Esophagus muscularis mucosa (tissue), 4 donors: ENCODE measurements at regions not wholly inside any gene's neighbourhood (a gene's known extent, or its start where the extent isn't known, plus 50 kb on each side); places are given as distances from the start of the nearest gene placed in this dataset.

Experiments
- DNase-seq: peaks from one replicate; pipeline ENCODE4 v3.0.0-alpha.2; 2017; ENCODE audit errors: extremely low spot score
- H3K27ac ChIP-seq, 4 donors: fragments of 200-600 bp; sonication (generic); replicated peaks in 1 of 4; 1 replicate in 3 of 4; 2 replicates in 1 of 4; pipeline ENCODE4 v1.5.1; 2016 to 2019; ENCODE audit warnings: mild to moderate bottlenecking in 1 of 4
- H3K27me3 ChIP-seq, 4 donors: fragments of 200-600 bp; sonication (generic); one replicate each; pipeline versions ENCODE4 v1.5.1 to v1.6.0; 2016 to 2019
- H3K36me3 ChIP-seq, 4 donors: fragments of 200-600 bp; sonication (generic); one replicate each; pipeline ENCODE4 v1.5.1; 2016 to 2019
- H3K4me1 ChIP-seq, 4 donors: fragments of 200-600 bp; sonication (generic); one replicate each; pipeline ENCODE4 v1.5.1; 2016 to 2019
- H3K4me3 ChIP-seq, 4 donors: fragments of 200-600 bp; sonication (generic); 1 replicate in 2 of 4; 2 replicates in 2 of 4; pipeline ENCODE4 v1.5.1; 2016 to 2019; ENCODE audit warnings: mild to moderate bottlenecking in 4 of 4, moderate library complexity in 1 of 4
- H3K9me3 ChIP-seq, 4 donors: fragments of 200-600 bp; sonication (generic); 1 replicate in 3 of 4; 2 replicates in 1 of 4; pipeline ENCODE4 v1.5.1; 2016 to 2019
- EP300 ChIP-seq: sonication (generic); formaldehyde crosslinking; IDR thresholded peaks from one replicate; pipeline ENCODE4 v1.6.1; 2017; ENCODE audit warnings: antibody characterized with exemption
- POLR2A ChIP-seq: fragments of 450-650 bp; IDR thresholded peaks from one replicate; pipeline ENCODE4 v1.6.1; 2017; ENCODE audit warnings: antibody characterized with exemption, moderate library complexity, mild to moderate bottlenecking, low read depth
- POLR2AphosphoS5 ChIP-seq, 2 donors: sonication (generic); formaldehyde crosslinking; IDR thresholded peaks; one replicate each; pipeline ENCODE4 v1.6.1; 2017; ENCODE audit warnings: antibody characterized with exemption in 2 of 2
- WGBS: methylation state at CpG from one replicate; pipeline ENCODE4 v1.1.5; 2018; 5-methylcytosine and 5-hydroxymethylcytosine counted together
- intact Hi-C: fragments of 100-400 bp; cut with DNase I; formaldehyde crosslinking; loops from one replicate; pipeline ENCODE4 v1.15.1; 2023
- TF ChIP-seq, protein P1 (sequence below), 3 experiments: fragments of 200-600 bp in 2 of 3; fragments of 450-650 bp in 1 of 3; sonication (generic) in 2 of 3; IDR thresholded peaks; one replicate each; pipeline ENCODE4 v1.5.1; 2017 to 2019; ENCODE audit warnings: antibody characterized with exemption in 3 of 3, mild to moderate bottlenecking in 2 of 3, moderate library complexity in 1 of 3

DNA sequence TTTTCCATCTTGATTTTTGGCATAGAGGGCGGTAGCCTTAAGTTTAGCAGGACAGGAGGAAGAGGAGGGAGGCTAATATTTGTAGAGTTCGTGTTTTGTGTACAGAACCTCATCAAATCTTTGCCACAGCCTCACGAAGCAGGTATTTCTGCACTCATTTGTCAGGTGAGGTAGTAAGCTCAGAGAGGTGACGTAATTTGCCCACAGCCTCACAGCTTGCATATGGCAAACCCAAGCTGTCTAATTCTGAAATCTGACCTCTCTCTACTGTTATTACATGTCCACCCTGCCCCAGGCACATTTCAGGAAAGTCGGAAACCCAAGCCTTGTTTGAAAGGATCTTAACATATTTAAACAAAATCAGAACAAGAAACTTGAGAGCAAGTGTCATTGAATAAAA lies 91.1 kb upstream of the TPM1 start:
- H3K4me1 ChIP-seq, result peaks cover 0 to under 1% (median under 1%) of the 10 kb centered on the region in 4 donors
- no peaks in the 10 kb centered on the region for H3K36me3 ChIP-seq
- intact Hi-C loops, result no loop called here
- no peak for TF ChIP-seq POLR2AphosphoS5 (IDR thresholded peaks at IDR 0.05)
- no peak for TF ChIP-seq POLR2A
- no peak for TF ChIP-seq EP300
- TF ChIP-seq, protein P1, sequence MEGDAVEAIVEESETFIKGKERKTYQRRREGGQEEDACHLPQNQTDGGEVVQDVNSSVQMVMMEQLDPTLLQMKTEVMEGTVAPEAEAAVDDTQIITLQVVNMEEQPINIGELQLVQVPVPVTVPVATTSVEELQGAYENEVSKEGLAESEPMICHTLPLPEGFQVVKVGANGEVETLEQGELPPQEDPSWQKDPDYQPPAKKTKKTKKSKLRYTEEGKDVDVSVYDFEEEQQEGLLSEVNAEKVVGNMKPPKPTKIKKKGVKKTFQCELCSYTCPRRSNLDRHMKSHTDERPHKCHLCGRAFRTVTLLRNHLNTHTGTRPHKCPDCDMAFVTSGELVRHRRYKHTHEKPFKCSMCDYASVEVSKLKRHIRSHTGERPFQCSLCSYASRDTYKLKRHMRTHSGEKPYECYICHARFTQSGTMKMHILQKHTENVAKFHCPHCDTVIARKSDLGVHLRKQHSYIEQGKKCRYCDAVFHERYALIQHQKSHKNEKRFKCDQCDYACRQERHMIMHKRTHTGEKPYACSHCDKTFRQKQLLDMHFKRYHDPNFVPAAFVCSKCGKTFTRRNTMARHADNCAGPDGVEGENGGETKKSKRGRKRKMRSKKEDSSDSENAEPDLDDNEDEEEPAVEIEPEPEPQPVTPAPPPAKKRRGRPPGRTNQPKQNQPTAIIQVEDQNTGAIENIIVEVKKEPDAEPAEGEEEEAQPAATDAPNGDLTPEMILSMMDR (IDR thresholded peaks at IDR 0.05), result no peak
- no peak for DNase-seq
- WGBS, result 89% methylated on average over 5 of the region's 5 CpGs
- H3K9me3 ChIP-seq, result no peaks in the 10 kb centered on the region
- no peak overlapping the region for H3K4me3 ChIP-seq
- no peaks in the 10 kb centered on the region for H3K27me3 ChIP-seq
- H3K27ac ChIP-seq, result no peak overlapping the region

DNA sequence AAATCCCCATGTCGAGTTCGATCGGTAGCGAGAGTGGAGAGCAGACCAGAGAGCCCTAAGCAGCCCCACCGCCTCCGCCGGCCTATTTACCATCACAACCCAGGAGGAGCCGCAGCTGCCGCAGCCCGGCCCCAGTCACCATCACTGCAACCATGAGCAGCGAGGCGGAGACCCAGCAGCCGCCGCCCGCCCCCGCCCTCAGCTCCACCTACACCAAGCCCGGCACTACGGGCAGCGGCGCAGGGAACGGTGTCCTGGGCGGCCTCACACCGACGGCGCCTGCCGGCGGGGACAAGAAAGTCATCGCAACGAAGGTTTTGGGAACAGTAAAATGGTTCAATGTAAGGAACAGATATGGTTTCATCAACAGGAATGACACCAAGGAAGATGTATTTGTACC lies 89.5 kb upstream of the TPM1 start:
- WGBS, result 56% methylated on average over 25 of the region's 29 CpGs
- no peak for DNase-seq
- peaks cover 10 to 16% (median 12%) of the 10 kb centered on the region in 4 donors for H3K4me1 ChIP-seq
- H3K27me3 ChIP-seq, result no peaks in the 10 kb centered on the region
- no peaks in the 10 kb centered on the region for H3K9me3 ChIP-seq
- no peak overlapping the region for H3K4me3 ChIP-seq
- no peaks in the 10 kb centered on the region for H3K36me3 ChIP-seq
- no peak overlapping the region for H3K27ac ChIP-seq
- intact Hi-C loops, result no loop called here
- TF ChIP-seq POLR2A (no peak), POLR2AphosphoS5 (IDR thresholded peaks at IDR 0.05) (no peak), EP300 (no peak)
- TF ChIP-seq, protein P1 (IDR thresholded peaks at IDR 0.05), result no peak

DNA sequence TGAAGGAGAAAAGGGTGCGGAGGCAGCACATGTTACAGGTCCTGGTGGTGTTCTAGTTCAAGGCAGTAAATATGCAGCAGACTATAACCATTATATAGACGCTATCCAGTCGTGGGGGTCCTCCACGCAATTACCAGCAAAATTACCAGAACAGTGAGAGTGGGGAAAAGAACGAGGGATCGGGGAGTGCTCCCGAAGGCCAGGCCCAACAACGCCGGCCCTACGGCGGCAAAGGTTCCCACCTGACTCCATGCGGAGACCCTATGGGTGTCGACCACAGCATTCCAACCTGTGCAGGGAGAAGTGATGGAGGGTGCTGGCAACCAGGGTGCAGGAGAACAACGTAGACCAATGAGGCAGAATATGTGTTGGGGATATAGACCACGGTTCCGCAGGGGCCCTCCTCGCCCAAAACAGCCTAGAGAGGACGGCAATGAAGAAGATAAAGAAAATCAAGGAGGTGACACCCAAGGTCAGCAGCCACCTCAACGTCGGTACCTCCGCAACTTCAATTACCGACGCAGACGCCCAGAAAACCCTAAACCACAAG lies 89.0 kb upstream of the TPM1 start:
- DNase-seq, result no peak
- H3K4me3 ChIP-seq, result no peak overlapping the region
- no peaks in the 10 kb centered on the region for H3K9me3 ChIP-seq
- H3K27me3 ChIP-seq, result no peaks in the 10 kb centered on the region
- peaks cover 15 to 21% (median 18%) of the 10 kb centered on the region in 4 donors for H3K4me1 ChIP-seq
- no peak overlapping the region for H3K27ac ChIP-seq
- TF ChIP-seq POLR2AphosphoS5 (IDR thresholded peaks at IDR 0.05) (no peak), EP300 (no peak), POLR2A (no peak)
- TF ChIP-seq, protein P1 (IDR thresholded peaks at IDR 0.05), result no peak
- H3K36me3 ChIP-seq, result no peaks in the 10 kb centered on the region
- WGBS, result 95% methylated on average over 24 of the region's 24 CpGs
- intact Hi-C loops, result no loop called here

DNA sequence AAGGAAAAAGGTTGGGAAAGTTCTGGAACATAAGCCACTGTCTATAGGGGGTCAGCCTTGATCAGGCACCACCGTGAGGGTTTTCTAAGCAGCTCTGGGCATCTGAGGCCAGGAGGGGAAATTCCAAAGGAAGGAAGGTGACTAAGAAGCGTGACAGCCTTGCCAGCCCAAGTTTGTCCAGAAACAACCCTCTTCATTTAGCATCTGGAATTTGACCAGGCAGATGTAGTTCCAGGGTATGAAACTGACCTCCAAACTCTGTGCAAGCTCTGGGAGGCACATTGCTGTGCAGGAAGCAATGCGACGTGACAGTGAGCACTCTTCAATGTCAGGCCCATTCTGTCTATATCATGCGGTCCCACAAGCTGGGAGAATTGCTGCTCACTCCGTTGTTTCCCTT lies 85.4 kb upstream of the TPM1 start:
- H3K9me3 ChIP-seq, result no peaks in the 10 kb centered on the region

More for the DNA sequence above, 85.4 kb upstream of the TPM1 start:
- peaks cover 22 to 34% (median 27%) of the 10 kb centered on the region in 4 donors for H3K4me1 ChIP-seq
- H3K27ac ChIP-seq, result peak overlapping the region in 1 of 4 donors; percentile 63
- 51% methylated on average over 6 of the region's 6 CpGs for WGBS
- H3K4me3 ChIP-seq, result no peak overlapping the region
- intact Hi-C loops, result no loop called here
- TF ChIP-seq POLR2AphosphoS5 (IDR thresholded peaks at IDR 0.05) (no peak), EP300 (no peak), POLR2A (no peak)
- TF ChIP-seq, protein P1 (IDR thresholded peaks at IDR 0.05), result no peak
- H3K36me3 ChIP-seq, result no peaks in the 10 kb centered on the region
- no peak for DNase-seq
- no peaks in the 10 kb centered on the region for H3K27me3 ChIP-seq
